ENCODE measurements at regions not wholly inside any gene's neighbourhood (a gene's known extent, or its start where the extent isn't known, plus 50 kb on each side); places are given as distances from the start of the nearest gene placed in this dataset.

GRCh38 chr16:35147556-35148504, 1688.4 kb downstream of the TP53TG3F start:
- no peaks in the 10 kb centered on the region for H3K27me3 ChIP-seq (ENCODE audit: control insufficient read depth, insufficient read depth, low read length)
- peak; percentile 50 for FAIRE-seq
- no peak for TF ChIP-seq CTCF (IDR thresholded peaks at IDR 0.05; ENCODE audit: insufficient read depth, low read length, severe bottlenecking)
- no peaks in the 10 kb centered on the region for H3K36me3 ChIP-seq (ENCODE audit: control insufficient read depth, insufficient read depth, low read length)
- no peak for DNase-seq (ENCODE audit: low read depth)
- no peak overlapping the region for H3K4me3 ChIP-seq (ENCODE audit: low read depth, low read length)

GRCh38 chr16:35148748-35149147, 1689.3 kb downstream of the TP53TG3F start:
- no peak overlapping the region for H3K4me3 ChIP-seq (ENCODE audit: low read depth, low read length)
- DNase-seq (ENCODE audit: low read depth): no peak

GRCh38 chr16:35149550-35149949, 1690.1 kb downstream of the TP53TG3F start:
- DNase-seq (ENCODE audit: low read depth) (no peak), FAIRE-seq (no peak)
- TF ChIP-seq CTCF (IDR thresholded peaks at IDR 0.05; ENCODE audit: insufficient read depth, low read length, severe bottlenecking): no peak
- Histone ChIP-seq H3K27me3 (ENCODE audit: control insufficient read depth, insufficient read depth, low read length) (no peaks in the 10 kb centered on the region), H3K36me3 (ENCODE audit: control insufficient read depth, insufficient read depth, low read length) (no peaks in the 10 kb centered on the region), H3K4me3 (ENCODE audit: low read depth, low read length) (no peak overlapping the region)

More at GRCh38 chr16:35148748-35149147, 1689.3 kb downstream of the TP53TG3F start:
- no peak for TF ChIP-seq CTCF (IDR thresholded peaks at IDR 0.05; ENCODE audit: insufficient read depth, low read length, severe bottlenecking)
- no peaks in the 10 kb centered on the region for H3K36me3 ChIP-seq (ENCODE audit: control insufficient read depth, insufficient read depth, low read length)
- H3K27me3 ChIP-seq (ENCODE audit: control insufficient read depth, insufficient read depth, low read length): no peaks in the 10 kb centered on the region
- no peak for FAIRE-seq

GRCh38 chr16:35150805-35151312, 1691.4 kb downstream of the TP53TG3F start:
- no peak for TF ChIP-seq CTCF (IDR thresholded peaks at IDR 0.05; ENCODE audit: insufficient read depth, low read length, severe bottlenecking)
- H3K27me3 ChIP-seq (ENCODE audit: control insufficient read depth, insufficient read depth, low read length): no peaks in the 10 kb centered on the region
- H3K36me3 ChIP-seq (ENCODE audit: control insufficient read depth, insufficient read depth, low read length): no peaks in the 10 kb centered on the region
- no peak for DNase-seq (ENCODE audit: low read depth)
- no peak overlapping the region for H3K4me3 ChIP-seq (ENCODE audit: low read depth, low read length)
- FAIRE-seq: no peak

GRCh38 chr16:35152067-35152627, 1692.7 kb downstream of the TP53TG3F start:
- FAIRE-seq (no peak), DNase-seq (ENCODE audit: low read depth) (no peak)
- no peaks in the 10 kb centered on the region for H3K27me3 ChIP-seq (ENCODE audit: control insufficient read depth, insufficient read depth, low read length)
- H3K4me3 ChIP-seq (ENCODE audit: low read depth, low read length): no peak overlapping the region
- no peaks in the 10 kb centered on the region for H3K36me3 ChIP-seq (ENCODE audit: control insufficient read depth, insufficient read depth, low read length)
- no peak for TF ChIP-seq CTCF (IDR thresholded peaks at IDR 0.05; ENCODE audit: insufficient read depth, low read length, severe bottlenecking)
